Mesendoderm (in vitro differentiated cells): ENCODE measurements at regions not wholly inside any gene's neighbourhood (a gene's known extent, or its start where the extent isn't known, plus 50 kb on each side); places are given as distances from the start of the nearest gene placed in this dataset.

ENCODE experiments used
- DNase-seq: peaks from one replicate; pipeline ENCODE4 v3.0.0; 2013
- H2AK5ac ChIP-seq: 2 replicates; pipeline ENCODE4 v1.6.1; 2013; ENCODE audit warnings: low read length, inconsistent platforms
- H2BK120ac ChIP-seq: 2 replicates; pipeline ENCODE4 v1.6.1; 2013; ENCODE audit warnings: low read depth, mild to moderate bottlenecking, low read length, moderate library complexity, mixed read lengths
- H2BK15ac ChIP-seq: replicated peaks from 2 replicates; pipeline ENCODE4 v1.6.1; 2013; ENCODE audit warnings: low read depth, mild to moderate bottlenecking, moderate library complexity
- H2BK5ac ChIP-seq: 2 replicates; pipeline ENCODE4 v1.6.1; 2013; ENCODE audit warnings: low read length, inconsistent platforms
- H3K18ac ChIP-seq: 2 replicates; pipeline ENCODE4 v1.6.1; 2013; ENCODE audit warnings: mild to moderate bottlenecking, low read length, mixed read lengths
- H3K23ac ChIP-seq: one replicate; pipeline ENCODE4 v1.6.1; 2013; ENCODE audit warnings: low read length
- H3K27ac ChIP-seq: 2 replicates; pipeline ENCODE4 v1.5.1; 2013; ENCODE audit warnings: low read depth, mild to moderate bottlenecking, inconsistent platforms, low read length, moderate library complexity
- H3K27me3 ChIP-seq: 2 replicates; pipeline ENCODE4 v1.6.1; 2013; ENCODE audit warnings: low read length, control low read depth, mild to moderate bottlenecking, inconsistent platforms; ENCODE audit not compliant: insufficient read depth, poor library complexity
- H3K36me3 ChIP-seq: 2 replicates; pipeline ENCODE4 v1.6.1; 2013; ENCODE audit warnings: low read length, inconsistent platforms; ENCODE audit not compliant: control insufficient read depth, insufficient read depth
- H3K4ac ChIP-seq: one replicate; pipeline ENCODE4 v1.6.1; 2013; ENCODE audit warnings: low read depth, mild to moderate bottlenecking, low read length, moderate library complexity
- H3K4me1 ChIP-seq: 2 replicates; pipeline ENCODE4 v1.6.1; 2013; ENCODE audit warnings: low read depth, low read length, inconsistent platforms; ENCODE audit not compliant: control insufficient read depth
- H3K4me2 ChIP-seq: 2 replicates; pipeline ENCODE4 v1.6.1; 2013; ENCODE audit warnings: low read length
- H3K4me3 ChIP-seq: 2 replicates; pipeline ENCODE4 v1.5.1; 2013; ENCODE audit warnings: mild to moderate bottlenecking, low read length
- H3K56ac ChIP-seq: one replicate; pipeline ENCODE4 v1.6.1; 2013; ENCODE audit warnings: low read length
- H3K79me1 ChIP-seq: 2 replicates; pipeline ENCODE4 v1.6.1; 2013; ENCODE audit warnings: low read length, inconsistent platforms
- H3K79me2 ChIP-seq: 2 replicates; pipeline ENCODE4 v1.6.1; 2013; ENCODE audit warnings: mild to moderate bottlenecking, low read length; ENCODE audit not compliant: control insufficient read depth, insufficient read depth
- H3K9ac ChIP-seq: 2 replicates; pipeline ENCODE4 v1.6.1; 2013; ENCODE audit warnings: low read length, inconsistent platforms
- H4K5ac ChIP-seq: one replicate; pipeline ENCODE4 v1.6.1; 2013; ENCODE audit warnings: low read length
- H4K8ac ChIP-seq: one replicate; pipeline ENCODE4 v1.6.1; 2013; ENCODE audit warnings: low read depth, mild to moderate bottlenecking, control low read depth, low read length, moderate library complexity
- WGBS: extraction: QIAGEN DNeasy Blood & Tissue Kit; methylation state at CpG from one replicate; pipeline ENCODE4 v1.1.7; 2013; ENCODE audit warnings: low lambda C conversion rate, missing lambda C conversion rate; ENCODE audit not compliant: insufficient coverage; ENCODE audit errors: extremely low coverage; 5-methylcytosine and 5-hydroxymethylcytosine counted together

DNA sequence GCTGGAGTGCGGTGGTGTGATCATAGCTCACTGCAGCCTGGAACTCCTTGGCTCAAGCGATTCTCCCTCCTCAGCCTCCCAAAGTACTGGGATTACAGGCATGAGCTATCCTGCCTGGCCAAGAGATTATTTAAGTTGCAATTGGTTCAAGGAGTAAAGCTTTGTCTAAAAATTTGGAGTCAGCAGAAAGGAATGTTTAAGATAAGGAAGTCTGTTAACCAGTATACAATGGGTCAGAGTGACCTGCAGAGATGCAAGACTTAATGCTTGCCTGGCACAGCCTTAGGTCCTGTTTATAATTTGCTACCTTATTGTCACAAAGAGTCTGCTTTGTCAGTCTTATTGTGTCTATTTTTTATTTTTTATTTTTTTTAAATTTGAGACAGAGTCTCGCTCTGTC, 826.2 kb downstream of the NLGN4X start:
- Histone ChIP-seq H3K79me1 (no peaks in the 10 kb centered on the region), H3K4me3 (no peak overlapping the region), H3K36me3 (no peaks in the 10 kb centered on the region), H3K4me2 (no peak overlapping the region), H3K4ac (no peak overlapping the region), H3K27ac (no peak overlapping the region), H4K5ac (no peak overlapping the region), H3K23ac (no peak overlapping the region), H4K8ac (no peak overlapping the region), H3K79me2 (no peaks in the 10 kb centered on the region), H2AK5ac (no peak overlapping the region), H3K18ac (no peak overlapping the region), H3K9ac (no peak overlapping the region), H2BK120ac (no peak overlapping the region), H2BK15ac (no peak overlapping the region), H3K56ac (no peak overlapping the region), H3K4me1 (no peaks in the 10 kb centered on the region), H2BK5ac (no peak overlapping the region), H3K27me3 (no peaks in the 10 kb centered on the region)
- no CpG with 5 or more reads among the region's 3 CpGs for WGBS
- peak; percentile 71 for DNase-seq

DNA sequence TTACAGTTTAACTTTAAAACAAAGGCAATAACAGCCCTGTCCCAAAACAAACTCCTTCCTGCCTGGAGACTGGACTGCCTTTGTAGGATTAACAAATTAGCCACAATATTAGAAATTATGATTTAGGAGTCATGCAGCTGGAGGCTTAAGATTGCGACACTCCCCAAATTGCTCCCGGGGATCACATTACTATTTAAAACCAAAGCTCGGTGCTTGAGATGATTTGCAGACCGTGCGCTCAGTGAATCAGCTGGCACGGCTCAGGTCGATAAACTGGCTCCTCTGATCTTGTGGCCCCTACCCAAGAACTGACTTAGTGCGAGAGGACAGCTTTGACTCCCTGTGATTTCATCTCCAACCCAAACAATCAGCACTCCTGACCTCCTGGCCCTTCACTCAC, 829.3 kb downstream of the NLGN4X start:
- WGBS = no CpG with 5 or more reads among the region's 8 CpGs

DNA sequence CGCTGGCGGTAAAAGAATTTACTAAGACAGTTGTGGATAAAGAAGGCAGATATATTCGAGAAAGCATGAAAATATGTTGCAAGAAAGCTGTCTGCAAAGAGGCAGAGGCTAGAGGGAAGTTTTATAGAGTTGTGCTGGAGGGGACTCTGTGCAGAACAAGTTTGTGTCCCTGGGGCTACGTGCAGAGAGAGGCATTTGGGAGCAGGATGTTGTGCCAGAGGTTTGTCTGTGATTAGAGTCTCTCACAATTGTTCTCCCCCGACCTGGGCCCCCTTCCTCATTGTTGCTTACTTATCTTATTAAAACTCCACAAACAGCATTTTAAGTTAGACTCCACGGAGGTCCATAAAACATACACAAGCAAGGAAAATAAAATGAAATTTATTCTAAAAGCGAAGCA, 831.3 kb downstream of the NLGN4X start:
- Histone ChIP-seq H2BK120ac (no peak overlapping the region), H3K9ac (no peak overlapping the region), H3K36me3 (no peaks in the 10 kb centered on the region), H3K4me1 (no peaks in the 10 kb centered on the region), H3K4me3 (no peak overlapping the region), H2BK5ac (no peak overlapping the region), H2AK5ac (no peak overlapping the region), H4K5ac (no peak overlapping the region), H3K4me2 (no peak overlapping the region), H3K79me1 (no peaks in the 10 kb centered on the region), H3K56ac (no peak overlapping the region), H3K18ac (no peak overlapping the region), H3K27me3 (no peaks in the 10 kb centered on the region), H3K79me2 (no peaks in the 10 kb centered on the region), H3K23ac (no peak overlapping the region), H3K27ac (no peak overlapping the region), H2BK15ac (no peak overlapping the region), H4K8ac (no peak overlapping the region), H3K4ac (no peak overlapping the region)
- peak; percentile 24 for DNase-seq
- WGBS = no CpG with 5 or more reads among the region's 7 CpGs

More for the DNA sequence above, 829.3 kb downstream of the NLGN4X start:
- H3K27ac ChIP-seq = no peak overlapping the region
- H4K8ac ChIP-seq = no peak overlapping the region
- H3K4me3 ChIP-seq = no peak overlapping the region
- H3K4me2 ChIP-seq = no peak overlapping the region
- no peak overlapping the region for H4K5ac ChIP-seq
- no peaks in the 10 kb centered on the region for H3K27me3 ChIP-seq
- H3K18ac ChIP-seq = no peak overlapping the region
- H2AK5ac ChIP-seq = no peak overlapping the region
- H3K79me2 ChIP-seq = no peaks in the 10 kb centered on the region
- H2BK120ac ChIP-seq = no peak overlapping the region
- no peak overlapping the region for H3K56ac ChIP-seq
- H2BK5ac ChIP-seq = no peak overlapping the region
- H2BK15ac ChIP-seq = no peak overlapping the region
- no peak overlapping the region for H3K9ac ChIP-seq
- no peak overlapping the region for H3K4ac ChIP-seq
- no peaks in the 10 kb centered on the region for H3K79me1 ChIP-seq
- H3K36me3 ChIP-seq = no peaks in the 10 kb centered on the region
- no peak overlapping the region for H3K23ac ChIP-seq
- no peak for DNase-seq
- no peaks in the 10 kb centered on the region for H3K4me1 ChIP-seq

DNA sequence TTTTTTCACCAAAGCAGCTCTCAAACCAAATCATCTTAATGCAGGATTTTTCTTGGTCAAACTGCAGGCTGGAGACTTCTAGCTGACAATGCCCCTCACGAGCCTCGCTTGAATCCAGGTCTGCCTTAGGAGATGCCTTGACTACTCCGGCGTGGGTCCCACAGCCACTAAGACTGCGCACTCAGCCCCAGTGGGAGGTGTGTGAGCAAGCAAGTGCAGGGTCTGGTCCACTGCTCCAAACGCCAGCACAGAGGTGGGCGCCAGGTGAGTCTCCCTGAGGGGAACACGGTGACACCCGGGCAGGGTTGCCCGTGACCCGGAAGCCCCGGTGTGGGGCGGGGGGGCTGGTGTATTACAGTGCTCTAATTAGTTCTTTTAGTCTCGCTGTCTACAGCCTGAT, 838.3 kb downstream of the NLGN4X start:
- no peak overlapping the region for H2AK5ac ChIP-seq
- no peaks in the 10 kb centered on the region for H3K27me3 ChIP-seq
- H2BK5ac ChIP-seq = no peak overlapping the region
- no peak overlapping the region for H4K8ac ChIP-seq
- no peak overlapping the region for H3K18ac ChIP-seq
- H3K27ac ChIP-seq = no peak overlapping the region
- H3K79me2 ChIP-seq = no peaks in the 10 kb centered on the region
- WGBS = no CpG with 5 or more reads among the region's 14 CpGs
- no peaks in the 10 kb centered on the region for H3K79me1 ChIP-seq
- no peak overlapping the region for H2BK120ac ChIP-seq
- no peak overlapping the region for H3K9ac ChIP-seq
- no peak for DNase-seq
- no peak overlapping the region for H2BK15ac ChIP-seq
- no peaks in the 10 kb centered on the region for H3K4me1 ChIP-seq
- H3K36me3 ChIP-seq = no peaks in the 10 kb centered on the region
- no peak overlapping the region for H3K23ac ChIP-seq
- no peak overlapping the region for H4K5ac ChIP-seq
- no peak overlapping the region for H3K4me2 ChIP-seq
- H3K4ac ChIP-seq = no peak overlapping the region
- H3K56ac ChIP-seq = no peak overlapping the region
- H3K4me3 ChIP-seq = no peak overlapping the region

DNA sequence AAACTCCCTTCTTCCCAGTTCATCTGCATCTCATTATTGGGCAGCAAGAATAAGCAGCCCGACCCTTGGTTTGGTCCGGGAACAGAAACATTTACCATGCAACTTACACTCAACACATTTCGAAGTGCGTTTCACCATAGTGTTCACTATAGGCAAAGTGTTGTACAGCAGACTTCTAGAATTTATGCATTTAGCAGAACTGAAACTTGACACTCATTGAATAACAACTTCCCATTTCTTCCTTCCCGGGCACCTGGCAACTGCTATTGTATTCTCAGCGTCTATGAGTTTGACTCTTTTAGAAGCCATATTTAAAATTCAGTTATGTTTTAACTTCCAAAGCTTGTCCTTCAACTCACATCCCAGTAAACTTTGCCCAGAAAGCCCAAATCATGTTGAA, 840.6 kb downstream of the NLGN4X start:
- Histone ChIP-seq H3K56ac (no peak overlapping the region), H2BK120ac (no peak overlapping the region), H3K27ac (no peak overlapping the region), H3K4me3 (no peak overlapping the region), H3K27me3 (no peaks in the 10 kb centered on the region), H3K79me2 (no peaks in the 10 kb centered on the region), H3K9ac (no peak overlapping the region), H2BK15ac (no peak overlapping the region), H3K23ac (no peak overlapping the region), H4K5ac (no peak overlapping the region), H4K8ac (no peak overlapping the region), H3K79me1 (no peaks in the 10 kb centered on the region), H3K4ac (no peak overlapping the region), H3K4me2 (no peak overlapping the region), H3K4me1 (no peaks in the 10 kb centered on the region), H3K18ac (no peak overlapping the region), H3K36me3 (no peaks in the 10 kb centered on the region), H2BK5ac (no peak overlapping the region), H2AK5ac (no peak overlapping the region)
- WGBS = no CpG with 5 or more reads among the region's 6 CpGs
- DNase-seq = no peak

DNA sequence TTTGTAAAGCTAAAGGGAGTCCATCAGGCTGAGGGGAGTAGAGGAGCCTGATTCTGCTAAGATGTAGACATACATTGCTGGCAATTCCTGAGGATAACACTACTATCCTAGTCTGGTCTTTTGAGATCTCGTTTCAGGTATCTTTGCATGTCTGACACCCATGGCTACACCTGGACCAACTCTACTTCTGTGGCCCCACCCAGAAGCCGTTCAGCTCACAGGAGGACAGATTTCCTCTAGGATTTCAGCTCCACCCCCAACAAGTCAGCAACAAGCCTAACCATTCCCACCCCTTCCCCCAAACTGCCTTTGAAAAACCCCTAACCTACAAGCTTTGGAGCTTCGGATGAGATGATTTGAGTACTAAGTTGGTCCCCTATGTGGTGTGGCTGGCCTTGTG, 848.2 kb downstream of the NLGN4X start:
- H2BK120ac ChIP-seq = no peak overlapping the region
- no peak overlapping the region for H2AK5ac ChIP-seq
- H3K56ac ChIP-seq = peak overlapping the region; percentile 25
- H2BK15ac ChIP-seq = no peak overlapping the region
- H4K8ac ChIP-seq = no peak overlapping the region
- no peaks in the 10 kb centered on the region for H3K79me1 ChIP-seq
- no peaks in the 10 kb centered on the region for H3K79me2 ChIP-seq
- H3K27me3 ChIP-seq = no peaks in the 10 kb centered on the region
- peak; percentile 53 for DNase-seq
- H3K36me3 ChIP-seq = no peaks in the 10 kb centered on the region
- H3K18ac ChIP-seq = no peak overlapping the region
- H3K27ac ChIP-seq = no peak overlapping the region
- H3K4me1 ChIP-seq = no peaks in the 10 kb centered on the region
- H3K4me2 ChIP-seq = no peak overlapping the region
- no peak overlapping the region for H2BK5ac ChIP-seq
- H3K9ac ChIP-seq = no peak overlapping the region
- H4K5ac ChIP-seq = no peak overlapping the region
- no CpG with 5 or more reads among the region's 3 CpGs for WGBS
- no peak overlapping the region for H3K4ac ChIP-seq
- H3K4me3 ChIP-seq = no peak overlapping the region
- H3K23ac ChIP-seq = no peak overlapping the region
